ENCODE measurements at regions not wholly inside any gene's neighbourhood (a gene's known extent, or its start where the extent isn't known, plus 50 kb on each side); places are given as distances from the start of the nearest gene placed in this dataset.

GRCh38 chr12:93191423-93191822 lies 186.3 kb upstream of the NUDT4 start:
- Histone ChIP-seq H3K36me3 (ENCODE audit: control insufficient read depth in 2 of 2, insufficient read depth in 1 of 2, low read length in 2 of 2) (no peaks in the 10 kb centered on the region), H3K9me3 (ENCODE audit: control insufficient read depth, insufficient read depth, low read depth, low read length) (no peaks in the 10 kb centered on the region), H3K27ac (ENCODE audit: extremely low read depth, low read depth, low read length) (no peak overlapping the region), H3K4me3 (ENCODE audit: low read depth, low read length) (no peak overlapping the region), H3K4me1 (ENCODE audit: control insufficient read depth, insufficient read depth, low read length) (no peaks in the 10 kb centered on the region)
- TF ChIP-seq ZNF140 (tag by site-specific recombination; IDR thresholded peaks at IDR 0.05) (no peak), GLI2 (tag by site-specific recombination; IDR thresholded peaks at IDR 0.05; ENCODE audit: borderline replicate concordance, low read depth) (no peak), KLF8 (tag by site-specific recombination; IDR thresholded peaks at IDR 0.05) (no peak), ZNF658 (tag by site-specific recombination; IDR thresholded peaks at IDR 0.05) (no peak), ZNF488 (tag by site-specific recombination; IDR thresholded peaks at IDR 0.05) (no peak), PRDM4 (tag by site-specific recombination; IDR thresholded peaks at IDR 0.05) (no peak), KLF7 (tag by site-specific recombination; IDR thresholded peaks at IDR 0.05; ENCODE audit: borderline replicate concordance) (no peak)
- POLR2A ChIA-PET = no interaction called here
- CTCF ChIA-PET = interaction anchor here (1.2 kb wide), 1 partner anchor 93 kb away, joined by 4 read pairs; no protein-coding TSS in a partner anchor

- CTCF ChIA-PET = no interaction called here
- Histone ChIP-seq H3K4me3 (ENCODE audit: low read depth, low read length) (no peak overlapping the region), H3K36me3 (ENCODE audit: control insufficient read depth in 2 of 2, insufficient read depth in 1 of 2, low read length in 2 of 2) (no peaks in the 10 kb centered on the region), H3K27ac (ENCODE audit: extremely low read depth, low read depth, low read length) (no peak overlapping the region), H3K9me3 (ENCODE audit: control insufficient read depth, insufficient read depth, low read depth, low read length) (no peaks in the 10 kb centered on the region), H3K4me1 (ENCODE audit: control insufficient read depth, insufficient read depth, low read length) (no peaks in the 10 kb centered on the region)
- TF ChIP-seq BCL11B (tag by site-specific recombination; IDR thresholded peaks at IDR 0.05; ENCODE audit: low read depth) = no peak
- TF ChIP-seq ZNF544 (tag by site-specific recombination; IDR thresholded peaks at IDR 0.05) = no peak
- TF ChIP-seq ZEB2 (tag by site-specific recombination; IDR thresholded peaks at IDR 0.05) = no peak
- TF ChIP-seq ZNF311 (tag by site-specific recombination; IDR thresholded peaks at IDR 0.05; ENCODE audit: borderline replicate concordance) = no peak
- TF ChIP-seq ZFP41 (tag by site-specific recombination; IDR thresholded peaks at IDR 0.05; ENCODE audit: borderline replicate concordance) = no peak
- TF ChIP-seq ZNF621 (tag by site-specific recombination; IDR thresholded peaks at IDR 0.05) = no peak
- no peak for TF ChIP-seq ZNF214 (tag by site-specific recombination; IDR thresholded peaks at IDR 0.05; ENCODE audit: borderline replicate concordance)
- no peak for TF ChIP-seq EGR2 (tag by site-specific recombination; IDR thresholded peaks at IDR 0.05; ENCODE audit: low read depth)
- TF ChIP-seq ZNF175 (tag by site-specific recombination; IDR thresholded peaks at IDR 0.05) = no peak
- TF ChIP-seq ZNF354C (tag by site-specific recombination; IDR thresholded peaks at IDR 0.05; ENCODE audit: borderline replicate concordance, low read depth) = no peak
- TF ChIP-seq ZFHX2 (tag by site-specific recombination; conservative IDR thresholded peaks at IDR 0.05) = no peak
- no peak for TF ChIP-seq ZBTB21 (tag by site-specific recombination; IDR thresholded peaks at IDR 0.05)
- POLR2A ChIA-PET = no interaction called here
Observed at GRCh38 chr12:93191956-93192355, 185.8 kb upstream of the NUDT4 start.

- Histone ChIP-seq H3K36me3 (ENCODE audit: control insufficient read depth in 2 of 2, insufficient read depth in 1 of 2, low read length in 2 of 2) (no peaks in the 10 kb centered on the region), H3K4me1 (ENCODE audit: control insufficient read depth, insufficient read depth, low read length) (no peaks in the 10 kb centered on the region), H3K9me3 (ENCODE audit: control insufficient read depth, insufficient read depth, low read depth, low read length) (no peaks in the 10 kb centered on the region), H3K4me3 (ENCODE audit: low read depth, low read length) (no peak overlapping the region), H3K27ac (ENCODE audit: extremely low read depth, low read depth, low read length) (no peak overlapping the region)
- CTCF ChIA-PET = no interaction called here
- POLR2A ChIA-PET = no interaction called here
- TF ChIP-seq ZNF777 (tag by site-specific recombination; IDR thresholded peaks at IDR 0.05; ENCODE audit: borderline replicate concordance) (no peak), ZBTB49 (tag by site-specific recombination; IDR thresholded peaks at IDR 0.05; ENCODE audit: low read depth) (no peak), ZNF341 (tag by site-specific recombination; IDR thresholded peaks at IDR 0.05; ENCODE audit: low read depth) (no peak), SALL2 (tag by site-specific recombination; IDR thresholded peaks at IDR 0.05; ENCODE audit: borderline replicate concordance) (no peak), ZNF561 (tag by site-specific recombination; IDR thresholded peaks at IDR 0.05; ENCODE audit: borderline replicate concordance) (no peak), ZNF362 (tag by site-specific recombination; IDR thresholded peaks at IDR 0.05) (no peak)
- TF ChIP-seq, protein P1, sequence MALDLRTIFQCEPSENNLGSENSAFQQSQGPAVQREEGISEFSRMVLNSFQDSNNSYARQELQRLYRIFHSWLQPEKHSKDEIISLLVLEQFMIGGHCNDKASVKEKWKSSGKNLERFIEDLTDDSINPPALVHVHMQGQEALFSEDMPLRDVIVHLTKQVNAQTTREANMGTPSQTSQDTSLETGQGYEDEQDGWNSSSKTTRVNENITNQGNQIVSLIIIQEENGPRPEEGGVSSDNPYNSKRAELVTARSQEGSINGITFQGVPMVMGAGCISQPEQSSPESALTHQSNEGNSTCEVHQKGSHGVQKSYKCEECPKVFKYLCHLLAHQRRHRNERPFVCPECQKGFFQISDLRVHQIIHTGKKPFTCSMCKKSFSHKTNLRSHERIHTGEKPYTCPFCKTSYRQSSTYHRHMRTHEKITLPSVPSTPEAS (tag by site-specific recombination; IDR thresholded peaks at IDR 0.05) = no peak
Observed at GRCh38 chr12:93192878-93193277, 184.8 kb upstream of the NUDT4 start.

All from HEK293 (cell line).